ENCODE measurements at regions not wholly inside any gene's neighbourhood (a gene's known extent, or its start where the extent isn't known, plus 50 kb on each side); places are given as distances from the start of the nearest gene placed in this dataset.

DNA sequence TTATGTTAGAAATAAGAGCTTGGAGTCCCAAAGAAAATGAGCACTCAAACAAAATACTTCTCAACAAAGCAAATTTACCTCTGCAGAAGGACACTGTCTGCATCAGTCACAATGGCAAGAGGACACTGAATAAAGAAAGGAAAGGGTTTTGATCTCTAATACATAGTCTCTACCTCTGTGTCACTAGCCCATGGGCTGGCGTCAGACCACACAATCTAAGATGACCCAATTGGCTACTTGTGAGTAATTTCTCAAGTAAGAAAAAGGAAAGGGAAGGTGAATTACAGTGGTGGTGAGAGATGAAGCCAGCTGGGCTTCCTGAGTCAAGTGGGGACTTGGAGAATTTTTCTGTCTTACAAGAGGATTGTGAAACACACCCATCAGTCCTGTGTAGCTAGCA, 257.9 kb upstream of the AMELY start:
- DNase-seq: no peak

- DNase-seq: no peak
Measured at GRCh38 chrY:7141477-7141876, 229.9 kb upstream of the AMELY start.
